ENCODE measurements at regions not wholly inside any gene's neighbourhood (a gene's known extent, or its start where the extent isn't known, plus 50 kb on each side); places are given as distances from the start of the nearest gene placed in this dataset.
"Not testable (repeated sequence)": the region's sequence is repeated elsewhere in the genome, so short reads cannot be mapped to it uniquely, and the experiment has no call there.

DNA sequence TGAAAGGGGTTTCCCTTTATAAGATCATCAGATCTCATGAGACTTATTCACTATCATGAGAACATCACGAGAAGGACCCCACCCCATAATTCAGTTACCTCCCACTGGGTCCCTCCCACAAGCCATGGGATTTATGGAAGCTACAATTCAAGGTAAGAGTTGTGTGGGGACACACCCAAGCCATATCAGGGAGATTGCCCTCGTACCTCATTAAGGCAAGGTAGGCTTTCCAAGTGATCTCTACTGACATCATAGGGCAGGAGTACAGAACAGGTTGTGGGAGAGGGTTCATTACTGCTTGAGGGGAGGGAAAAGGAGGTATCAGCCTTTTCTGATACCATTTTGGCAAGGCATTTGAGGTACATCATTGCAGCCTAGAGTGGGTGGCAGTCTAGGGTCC, 524.6 kb downstream of the PRKD1 start (continued):
- TF ChIP-seq, protein P1, sequence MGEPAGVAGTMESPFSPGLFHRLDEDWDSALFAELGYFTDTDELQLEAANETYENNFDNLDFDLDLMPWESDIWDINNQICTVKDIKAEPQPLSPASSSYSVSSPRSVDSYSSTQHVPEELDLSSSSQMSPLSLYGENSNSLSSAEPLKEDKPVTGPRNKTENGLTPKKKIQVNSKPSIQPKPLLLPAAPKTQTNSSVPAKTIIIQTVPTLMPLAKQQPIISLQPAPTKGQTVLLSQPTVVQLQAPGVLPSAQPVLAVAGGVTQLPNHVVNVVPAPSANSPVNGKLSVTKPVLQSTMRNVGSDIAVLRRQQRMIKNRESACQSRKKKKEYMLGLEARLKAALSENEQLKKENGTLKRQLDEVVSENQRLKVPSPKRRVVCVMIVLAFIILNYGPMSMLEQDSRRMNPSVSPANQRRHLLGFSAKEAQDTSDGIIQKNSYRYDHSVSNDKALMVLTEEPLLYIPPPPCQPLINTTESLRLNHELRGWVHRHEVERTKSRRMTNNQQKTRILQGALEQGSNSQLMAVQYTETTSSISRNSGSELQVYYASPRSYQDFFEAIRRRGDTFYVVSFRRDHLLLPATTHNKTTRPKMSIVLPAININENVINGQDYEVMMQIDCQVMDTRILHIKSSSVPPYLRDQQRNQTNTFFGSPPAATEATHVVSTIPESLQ (CRISPR knock-in tag; IDR thresholded peaks at IDR 0.05): no peak
- TF ChIP-seq NR1H2 (CRISPR knock-in tag; IDR thresholded peaks at IDR 0.05): no peak

GRCh38 chr14:29410581-29410980, 517.1 kb downstream of the PRKD1 start:
- Mint-ChIP-seq H3K27me3 (ENCODE audit: low read depth) (no peaks in the 10 kb centered on the region; the same call in 1 of the 2 replicates), H3K36me3 (peaks cover 28% of the 10 kb centered on the region), H3K4me1 (no peaks in the 10 kb centered on the region), H3K9me3 (peaks cover 51% of the 10 kb centered on the region), H3K4me3 (no peak overlapping the region), H3K27ac (no peak overlapping the region)
- no peak for TF ChIP-seq OVOL2 (CRISPR knock-in tag; IDR thresholded peaks at IDR 0.05; ENCODE audit: borderline replicate concordance)
- no peak for TF ChIP-seq FOXP1 (CRISPR knock-in tag; IDR thresholded peaks at IDR 0.05; ENCODE audit: borderline replicate concordance)
- TF ChIP-seq ZNF416 (CRISPR knock-in tag; IDR thresholded peaks at IDR 0.05): no peak
- TF ChIP-seq TP53 (CRISPR knock-in tag; IDR thresholded peaks at IDR 0.05): no peak
- TF ChIP-seq NR1H2 (CRISPR knock-in tag; IDR thresholded peaks at IDR 0.05): no peak
- TF ChIP-seq MYBL2 (CRISPR knock-in tag; IDR thresholded peaks at IDR 0.05): no peak
- no peak for TF ChIP-seq ZNF138 (CRISPR knock-in tag; conservative IDR thresholded peaks at IDR 0.05)
- TF ChIP-seq NFE2L1 (CRISPR knock-in tag; IDR thresholded peaks at IDR 0.05): no peak
- TF ChIP-seq NFATC4 (CRISPR knock-in tag; IDR thresholded peaks at IDR 0.05): no peak
- no peak for TF ChIP-seq CDX4 (CRISPR knock-in tag; IDR thresholded peaks at IDR 0.05; ENCODE audit: borderline replicate concordance)
- TF ChIP-seq MLX (CRISPR knock-in tag; IDR thresholded peaks at IDR 0.05): no peak
- TF ChIP-seq USF2 (CRISPR knock-in tag; IDR thresholded peaks at IDR 0.05): no peak
- no peak for TF ChIP-seq NFYB (CRISPR knock-in tag; conservative IDR thresholded peaks at IDR 0.05; ENCODE audit: low read depth)
- TF ChIP-seq ESRRA (CRISPR knock-in tag; IDR thresholded peaks at IDR 0.05; ENCODE audit: borderline replicate concordance): no peak
- no peak for TF ChIP-seq TCF7 (CRISPR knock-in tag; IDR thresholded peaks at IDR 0.05; ENCODE audit: low read depth)
- no peak for TF ChIP-seq NR3C1 (CRISPR knock-in tag; conservative IDR thresholded peaks at IDR 0.05; ENCODE audit: low read depth)
- TF ChIP-seq, protein P2, sequence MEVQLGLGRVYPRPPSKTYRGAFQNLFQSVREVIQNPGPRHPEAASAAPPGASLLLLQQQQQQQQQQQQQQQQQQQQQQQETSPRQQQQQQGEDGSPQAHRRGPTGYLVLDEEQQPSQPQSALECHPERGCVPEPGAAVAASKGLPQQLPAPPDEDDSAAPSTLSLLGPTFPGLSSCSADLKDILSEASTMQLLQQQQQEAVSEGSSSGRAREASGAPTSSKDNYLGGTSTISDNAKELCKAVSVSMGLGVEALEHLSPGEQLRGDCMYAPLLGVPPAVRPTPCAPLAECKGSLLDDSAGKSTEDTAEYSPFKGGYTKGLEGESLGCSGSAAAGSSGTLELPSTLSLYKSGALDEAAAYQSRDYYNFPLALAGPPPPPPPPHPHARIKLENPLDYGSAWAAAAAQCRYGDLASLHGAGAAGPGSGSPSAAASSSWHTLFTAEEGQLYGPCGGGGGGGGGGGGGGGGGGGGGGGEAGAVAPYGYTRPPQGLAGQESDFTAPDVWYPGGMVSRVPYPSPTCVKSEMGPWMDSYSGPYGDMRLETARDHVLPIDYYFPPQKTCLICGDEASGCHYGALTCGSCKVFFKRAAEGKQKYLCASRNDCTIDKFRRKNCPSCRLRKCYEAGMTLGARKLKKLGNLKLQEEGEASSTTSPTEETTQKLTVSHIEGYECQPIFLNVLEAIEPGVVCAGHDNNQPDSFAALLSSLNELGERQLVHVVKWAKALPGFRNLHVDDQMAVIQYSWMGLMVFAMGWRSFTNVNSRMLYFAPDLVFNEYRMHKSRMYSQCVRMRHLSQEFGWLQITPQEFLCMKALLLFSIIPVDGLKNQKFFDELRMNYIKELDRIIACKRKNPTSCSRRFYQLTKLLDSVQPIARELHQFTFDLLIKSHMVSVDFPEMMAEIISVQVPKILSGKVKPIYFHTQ (CRISPR knock-in tag; IDR thresholded peaks at IDR 0.05): no peak
- no peak for TF ChIP-seq ZBTB21 (CRISPR knock-in tag; IDR thresholded peaks at IDR 0.05; ENCODE audit: borderline replicate concordance)
- ChIA-PET CTCF (no interaction called here), POLR2A (no interaction called here)
- DNase-seq (ENCODE audit: low spot score) (no peak), ATAC-seq (no peak)

DNA sequence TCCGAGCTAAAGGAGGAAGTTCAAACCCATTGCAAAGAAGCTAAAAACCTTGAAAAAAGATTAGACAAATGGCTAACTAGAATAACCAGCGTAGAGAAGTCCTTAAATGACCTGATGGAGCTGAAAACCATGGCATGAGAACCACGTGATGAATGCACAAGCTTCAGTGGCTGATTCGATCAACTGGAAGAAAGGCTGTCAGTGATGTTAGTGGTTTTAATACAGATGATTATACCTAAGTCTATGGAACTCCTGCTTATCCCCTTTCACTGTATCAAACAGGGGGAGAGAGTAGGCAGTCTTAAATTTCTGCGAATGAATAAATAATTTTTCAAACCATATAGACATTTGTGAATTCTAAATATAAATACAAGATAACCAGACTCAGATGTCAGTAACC, 512.7 kb downstream of the PRKD1 start:
- H3K27me3 Mint-ChIP-seq (ENCODE audit: low read depth); H3K4me1 Mint-ChIP-seq; DNase-seq (ENCODE audit: low spot score); H3K4me3 Mint-ChIP-seq; H3K27ac Mint-ChIP-seq; POLR2A ChIA-PET; ATAC-seq; CTCF ChIA-PET: not testable (repeated sequence)
- Mint-ChIP-seq H3K36me3 (peaks cover 10% of the 10 kb centered on the region), H3K9me3 (peaks cover 33% of the 10 kb centered on the region)

All from WTC11 (cell line).